Lower leg skin (tissue), 3 donors: ENCODE measurements at regions not wholly inside any gene's neighbourhood (a gene's known extent, or its start where the extent isn't known, plus 50 kb on each side); places are given as distances from the start of the nearest gene placed in this dataset.

Source experiments
- CTCF ChIP-seq, 3 donors: fragments of 450-650 bp; IDR thresholded peaks; one replicate each; pipeline ENCODE4 v1.5.1; 2016; ENCODE audit warnings: antibody characterized with exemption in 3 of 3, mild to moderate bottlenecking in 3 of 3, moderate library complexity in 2 of 3
- POLR2A ChIP-seq, 2 donors: fragments of 450-650 bp; IDR thresholded peaks; one replicate each; pipeline ENCODE4 v1.6.1; 2016 to 2017; ENCODE audit warnings: antibody characterized with exemption in 2 of 2, mild to moderate bottlenecking in 1 of 2, moderate library complexity in 1 of 2

- TF ChIP-seq POLR2A (IDR thresholded peaks at IDR 0.05), result no peak
- no peak for TF ChIP-seq CTCF (IDR thresholded peaks at IDR 0.05)
These were observed 106.5 kb downstream of the ASB7 start for GRCh38 chr15:100708916-100709315.
